WTC11 (cell line): ENCODE measurements at regions not wholly inside any gene's neighbourhood (a gene's known extent, or its start where the extent isn't known, plus 50 kb on each side); places are given as distances from the start of the nearest gene placed in this dataset.

Experiments used
- ATF2 ChIP-seq: sonication (generic); formaldehyde crosslinking; IDR thresholded peaks from 2 replicates; pipeline ENCODE4 v1.8.1; 2022; ENCODE audit warnings: low read depth, missing genetic modification reagents, borderline replicate concordance
- ATF3 ChIP-seq: sonication (generic); formaldehyde crosslinking; conservative IDR thresholded peaks from 2 replicates; pipeline ENCODE4 v1.8.1; 2022; ENCODE audit warnings: mild to moderate bottlenecking, missing genetic modification reagents
- ATF6 ChIP-seq: sonication (generic); formaldehyde crosslinking; IDR thresholded peaks from 2 replicates; pipeline ENCODE4 v1.8.1; 2023; ENCODE audit warnings: mild to moderate bottlenecking, missing genetic modification reagents
- IRF2 ChIP-seq: sonication (generic); formaldehyde crosslinking; IDR thresholded peaks from 2 replicates; pipeline ENCODE4 v1.8.0; 2022; ENCODE audit warnings: low read depth, missing genetic modification reagents, borderline replicate concordance
- NFATC4 ChIP-seq: fragments of 250-450 bp; sonication (Bioruptor Pico); IDR thresholded peaks from 2 replicates; pipeline ENCODE4 v1.9.0; 2021; ENCODE audit warnings: mild to moderate bottlenecking
- SMAD3 ChIP-seq: sonication (generic); formaldehyde crosslinking; IDR thresholded peaks from 2 replicates; pipeline ENCODE4 v1.8.0; 2022; ENCODE audit warnings: missing genetic modification reagents, mild to moderate bottlenecking, borderline replicate concordance
- SMAD4 ChIP-seq: sonication (generic); formaldehyde crosslinking; IDR thresholded peaks from 2 replicates; pipeline ENCODE4 v1.8.0; 2022; ENCODE audit warnings: mild to moderate bottlenecking, missing genetic modification reagents
- USF2 ChIP-seq: sonication (generic); formaldehyde crosslinking; IDR thresholded peaks from 2 replicates; pipeline ENCODE4 v1.8.1; 2023; ENCODE audit warnings: mild to moderate bottlenecking, missing genetic modification reagents, moderate library complexity
- ZNF138 ChIP-seq: sonication (generic); formaldehyde crosslinking; conservative IDR thresholded peaks from 2 replicates; pipeline ENCODE4 v1.8.1; 2022; ENCODE audit warnings: mild to moderate bottlenecking, moderate library complexity, missing genetic modification reagents
- ZNF232 ChIP-seq: sonication (generic); formaldehyde crosslinking; IDR thresholded peaks from 2 replicates; pipeline ENCODE4 v1.8.0; 2022; ENCODE audit warnings: mild to moderate bottlenecking, missing genetic modification reagents
- ZNF317 ChIP-seq: sonication (generic); formaldehyde crosslinking; IDR thresholded peaks from 2 replicates; pipeline ENCODE4 v1.8.1; 2023; ENCODE audit warnings: low read depth, mild to moderate bottlenecking, moderate library complexity, missing genetic modification reagents, borderline replicate concordance
- ZNF532 ChIP-seq: fragments of 250-450 bp; sonication (Bioruptor Pico); IDR thresholded peaks from 2 replicates; pipeline ENCODE4 v1.9.0; 2021; ENCODE audit warnings: mild to moderate bottlenecking, borderline replicate concordance
- TF ChIP-seq, protein P1 (sequence below): fragments of 200-600 bp; IDR thresholded peaks from 2 replicates; pipeline ENCODE4 v1.8.0; 2022; ENCODE audit warnings: antibody characterized with exemption
- TF ChIP-seq, protein P2 (sequence below): sonication (generic); formaldehyde crosslinking; IDR thresholded peaks from 2 replicates; pipeline ENCODE4 v1.8.0; 2022; ENCODE audit warnings: mild to moderate bottlenecking, missing genetic modification reagents

- TF ChIP-seq, protein P1, sequence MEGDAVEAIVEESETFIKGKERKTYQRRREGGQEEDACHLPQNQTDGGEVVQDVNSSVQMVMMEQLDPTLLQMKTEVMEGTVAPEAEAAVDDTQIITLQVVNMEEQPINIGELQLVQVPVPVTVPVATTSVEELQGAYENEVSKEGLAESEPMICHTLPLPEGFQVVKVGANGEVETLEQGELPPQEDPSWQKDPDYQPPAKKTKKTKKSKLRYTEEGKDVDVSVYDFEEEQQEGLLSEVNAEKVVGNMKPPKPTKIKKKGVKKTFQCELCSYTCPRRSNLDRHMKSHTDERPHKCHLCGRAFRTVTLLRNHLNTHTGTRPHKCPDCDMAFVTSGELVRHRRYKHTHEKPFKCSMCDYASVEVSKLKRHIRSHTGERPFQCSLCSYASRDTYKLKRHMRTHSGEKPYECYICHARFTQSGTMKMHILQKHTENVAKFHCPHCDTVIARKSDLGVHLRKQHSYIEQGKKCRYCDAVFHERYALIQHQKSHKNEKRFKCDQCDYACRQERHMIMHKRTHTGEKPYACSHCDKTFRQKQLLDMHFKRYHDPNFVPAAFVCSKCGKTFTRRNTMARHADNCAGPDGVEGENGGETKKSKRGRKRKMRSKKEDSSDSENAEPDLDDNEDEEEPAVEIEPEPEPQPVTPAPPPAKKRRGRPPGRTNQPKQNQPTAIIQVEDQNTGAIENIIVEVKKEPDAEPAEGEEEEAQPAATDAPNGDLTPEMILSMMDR: no peak
- TF ChIP-seq ZNF232 (CRISPR knock-in tag): no peak
- no peak for TF ChIP-seq SMAD4 (CRISPR knock-in tag)
- no peak for TF ChIP-seq ZNF317
- no peak for TF ChIP-seq IRF2 (CRISPR knock-in tag)
- no peak for TF ChIP-seq ZNF532 (CRISPR knock-in tag)
- TF ChIP-seq SMAD3 (CRISPR knock-in tag): no peak
- TF ChIP-seq ZNF138 (CRISPR knock-in tag): no peak
- no peak for TF ChIP-seq USF2 (CRISPR knock-in tag)
- TF ChIP-seq, protein P2, sequence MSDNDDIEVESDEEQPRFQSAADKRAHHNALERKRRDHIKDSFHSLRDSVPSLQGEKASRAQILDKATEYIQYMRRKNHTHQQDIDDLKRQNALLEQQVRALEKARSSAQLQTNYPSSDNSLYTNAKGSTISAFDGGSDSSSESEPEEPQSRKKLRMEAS (CRISPR knock-in tag): no peak
- no peak for TF ChIP-seq ATF2
- no peak for TF ChIP-seq ATF6 (CRISPR knock-in tag)
- TF ChIP-seq NFATC4: no peak
- no peak for TF ChIP-seq ATF3 (CRISPR knock-in tag)
Measured at GRCh38 chr4:177041356-177041755, 248.6 kb upstream of the VEGFC start.
